H7 (cell line): ENCODE measurements at regions not wholly inside any gene's neighbourhood (a gene's known extent, or its start where the extent isn't known, plus 50 kb on each side); places are given as distances from the start of the nearest gene placed in this dataset.

Experiments used
- DNase-seq: peaks from one replicate; pipeline ENCODE4 v3.0.0; 2012
- H3K27me3 ChIP-seq: 2 replicates; pipeline ENCODE4 v1.6.0; 2011; ENCODE audit warnings: mild to moderate bottlenecking, low read length; ENCODE audit not compliant: control insufficient read depth, insufficient read depth
- H3K36me3 ChIP-seq: replicated peaks from 2 replicates; pipeline ENCODE4 v1.5.1; 2011; ENCODE audit warnings: low read length; ENCODE audit not compliant: control insufficient read depth, insufficient read depth
- H3K4me3 ChIP-seq: 2 replicates; pipeline ENCODE4 v1.5.1; 2011; ENCODE audit warnings: low read depth, mild to moderate bottlenecking, control low read depth, low read length, moderate library complexity; ENCODE audit not compliant: insufficient read depth

GRCh38 chr6:102655823-102656222 lies 1262.3 kb downstream of the GRIK2 start:
- no peaks in the 10 kb centered on the region for H3K36me3 ChIP-seq
- no peak for DNase-seq
- H3K4me3 ChIP-seq, result no peak overlapping the region
- H3K27me3 ChIP-seq, result no peaks in the 10 kb centered on the region

- Histone ChIP-seq H3K4me3 (no peak overlapping the region), H3K36me3 (no peaks in the 10 kb centered on the region), H3K27me3 (no peaks in the 10 kb centered on the region)
- DNase-seq, result no peak
Measured at GRCh38 chr6:102641426-102641825, 1247.9 kb downstream of the GRIK2 start.

GRCh38 chr6:102631921-102632320 lies 1238.4 kb downstream of the GRIK2 start:
- no peaks in the 10 kb centered on the region for H3K36me3 ChIP-seq
- DNase-seq, result no peak
- H3K27me3 ChIP-seq, result no peaks in the 10 kb centered on the region
- no peak overlapping the region for H3K4me3 ChIP-seq

DNA sequence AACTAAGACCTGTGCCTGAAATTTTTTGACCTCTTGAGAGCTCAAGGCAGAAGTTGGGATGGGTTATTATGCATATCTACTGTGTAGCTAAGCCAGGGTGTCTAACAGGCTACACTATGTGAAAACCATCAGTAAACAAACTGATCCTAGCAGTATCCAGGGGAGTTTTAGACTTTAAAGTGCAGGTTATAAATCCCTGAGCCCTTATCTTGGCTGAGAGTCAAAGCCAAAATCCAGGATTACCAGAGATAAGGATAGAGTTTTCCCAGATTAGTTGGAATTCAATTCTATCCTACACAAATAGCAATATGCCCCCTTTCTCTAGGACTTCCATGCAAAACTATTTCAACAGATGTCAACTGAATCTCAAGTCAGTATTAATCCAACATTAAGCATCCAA lies 1229.7 kb downstream of the GRIK2 start:
- Histone ChIP-seq H3K27me3 (no peaks in the 10 kb centered on the region), H3K4me3 (no peak overlapping the region), H3K36me3 (no peaks in the 10 kb centered on the region)
- no peak for DNase-seq

GRCh38 chr6:102619585-102619984 lies 1226.1 kb downstream of the GRIK2 start:
- Histone ChIP-seq H3K27me3 (no peaks in the 10 kb centered on the region), H3K36me3 (no peaks in the 10 kb centered on the region), H3K4me3 (no peak overlapping the region)
- peak; percentile 1 for DNase-seq

DNA sequence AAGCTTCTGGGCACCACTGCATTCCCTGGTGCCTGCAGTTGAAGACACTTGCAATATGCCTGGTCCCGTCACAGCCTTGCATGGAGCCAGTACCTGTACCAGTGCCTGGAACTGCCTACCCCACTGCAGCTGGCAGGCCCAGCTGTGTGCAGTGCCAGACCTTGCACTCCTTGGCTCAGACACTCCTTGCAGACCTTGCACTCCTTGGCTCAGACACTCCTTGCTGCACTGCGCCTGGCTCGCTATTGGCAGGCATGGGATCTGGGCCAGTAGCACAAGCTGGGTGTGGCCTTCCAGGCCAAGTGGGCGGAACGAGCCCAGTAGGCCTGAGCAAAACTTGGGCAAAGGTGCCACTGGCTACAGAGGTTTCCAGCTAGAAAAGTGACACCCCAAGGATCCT lies 1189.1 kb downstream of the GRIK2 start:
- no peak for DNase-seq
- Histone ChIP-seq H3K36me3 (no peaks in the 10 kb centered on the region), H3K27me3 (no peaks in the 10 kb centered on the region), H3K4me3 (no peak overlapping the region)

DNA sequence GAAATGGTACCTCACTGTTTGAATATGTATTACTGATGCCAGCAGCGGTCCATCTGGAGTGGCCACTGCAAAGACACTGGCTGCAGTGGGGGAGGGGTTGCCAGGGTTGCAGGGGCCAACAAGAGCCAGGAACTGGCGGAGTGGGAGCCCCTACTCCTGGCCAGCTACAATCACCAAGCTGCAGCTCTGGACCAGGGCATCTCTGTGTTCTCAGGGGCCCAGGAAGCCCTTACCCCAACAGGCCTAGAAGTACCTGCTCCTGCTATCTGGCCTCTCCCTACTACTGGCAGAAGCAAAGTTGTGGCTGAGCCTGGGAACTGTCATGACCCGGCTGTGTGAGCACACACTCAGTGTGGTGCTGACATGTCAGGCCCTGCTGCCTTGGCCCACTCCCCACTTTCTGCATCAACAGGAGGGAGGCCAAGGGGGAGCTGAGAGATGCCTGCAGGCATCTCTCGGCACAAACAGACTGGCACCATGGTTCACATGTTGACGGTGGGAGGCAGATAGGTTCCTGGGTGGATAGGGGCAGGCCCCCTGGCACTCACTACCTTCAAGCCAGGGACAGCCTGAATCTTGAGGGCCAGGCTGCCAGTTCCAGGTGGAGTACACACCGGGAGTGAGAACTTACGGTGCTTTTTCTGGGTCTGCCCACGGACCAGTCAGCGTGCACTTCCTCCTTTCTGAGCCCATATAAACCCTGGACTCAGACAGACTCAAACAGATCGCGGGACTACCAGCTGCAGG lies 1188.0 kb downstream of the GRIK2 start:
- DNase-seq, result no peak
- Histone ChIP-seq H3K36me3 (no peaks in the 10 kb centered on the region), H3K27me3 (no peaks in the 10 kb centered on the region), H3K4me3 (no peak overlapping the region)

DNA sequence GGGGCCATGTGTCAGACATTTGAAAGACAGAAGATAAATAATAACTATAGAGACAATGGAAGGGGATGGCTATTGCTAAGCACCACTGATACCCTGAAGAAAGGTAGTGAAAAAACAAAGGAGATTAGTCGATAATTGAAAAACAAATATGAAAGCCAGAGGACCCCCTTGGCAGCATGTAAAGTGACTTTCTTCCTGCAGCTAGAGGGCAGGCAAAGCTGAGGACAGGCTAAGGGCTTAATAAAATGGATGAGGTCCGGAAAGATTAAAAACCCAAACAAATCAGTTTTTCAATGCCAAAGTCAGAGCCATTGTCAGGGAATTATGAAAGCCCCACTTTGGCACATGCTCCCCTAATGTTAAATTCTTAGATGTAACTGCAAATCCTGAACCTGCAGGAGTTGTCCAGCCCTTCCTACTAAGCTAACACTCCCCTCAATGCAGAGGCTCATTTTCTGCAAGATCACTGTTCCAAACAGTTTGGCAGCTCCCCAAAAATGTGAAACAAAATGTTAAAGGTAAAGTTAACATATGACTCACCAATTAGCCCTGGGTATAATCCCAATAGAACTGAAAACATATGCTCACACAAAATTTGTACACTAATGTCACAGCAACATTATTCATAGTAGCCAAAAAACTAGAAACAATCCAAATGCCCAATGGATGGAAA lies 1177.9 kb downstream of the GRIK2 start:
- no peak for DNase-seq
- H3K36me3 ChIP-seq, result no peaks in the 10 kb centered on the region

GRCh38 chr6:102562713-102563112 lies 1169.2 kb downstream of the GRIK2 start:
- H3K36me3 ChIP-seq, result no peaks in the 10 kb centered on the region
- DNase-seq, result no peak
- no peaks in the 10 kb centered on the region for H3K27me3 ChIP-seq
- no peak overlapping the region for H3K4me3 ChIP-seq

More for the DNA sequence above, 1177.9 kb downstream of the GRIK2 start:
- Histone ChIP-seq H3K4me3 (no peak overlapping the region), H3K27me3 (no peaks in the 10 kb centered on the region)

DNA sequence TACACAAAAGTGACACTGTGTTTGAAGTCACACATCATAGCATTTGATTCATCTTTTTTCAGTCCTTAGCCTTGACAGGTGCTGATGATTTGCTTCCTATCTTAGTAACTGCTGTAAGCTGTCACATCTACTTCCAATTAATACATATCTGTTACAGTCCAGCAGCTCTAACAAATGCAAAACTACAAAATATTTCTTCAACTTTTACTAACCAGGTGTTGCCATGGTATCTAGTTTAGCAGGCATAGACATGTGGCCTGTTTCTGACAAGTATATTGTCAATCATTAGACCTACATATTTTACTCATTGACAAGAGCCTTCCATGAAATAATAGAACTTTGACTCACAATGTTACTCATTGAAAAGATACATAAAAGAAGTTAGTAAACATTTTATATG lies 1159.7 kb downstream of the GRIK2 start:
- no peak for DNase-seq
- no peaks in the 10 kb centered on the region for H3K27me3 ChIP-seq

GRCh38 chr6:102549221-102549874 lies 1155.8 kb downstream of the GRIK2 start:
- Histone ChIP-seq H3K4me3 (no peak overlapping the region), H3K36me3 (no peaks in the 10 kb centered on the region), H3K27me3 (no peaks in the 10 kb centered on the region)
- DNase-seq, result no peak

More for the DNA sequence above, 1159.7 kb downstream of the GRIK2 start:
- Histone ChIP-seq H3K4me3 (no peak overlapping the region), H3K36me3 (no peaks in the 10 kb centered on the region)

- H3K27me3 ChIP-seq, result no peaks in the 10 kb centered on the region
- DNase-seq, result no peak
- no peak overlapping the region for H3K4me3 ChIP-seq
- no peaks in the 10 kb centered on the region for H3K36me3 ChIP-seq
Measured at GRCh38 chr6:102525336-102525735, 1131.8 kb downstream of the GRIK2 start.

- Histone ChIP-seq H3K4me3 (no peak overlapping the region), H3K27me3 (no peaks in the 10 kb centered on the region), H3K36me3 (no peaks in the 10 kb centered on the region)
- no peak for DNase-seq
Measured at GRCh38 chr6:102520966-102521365, 1127.5 kb downstream of the GRIK2 start.

GRCh38 chr6:102517506-102517905 lies 1124.0 kb downstream of the GRIK2 start:
- no peak for DNase-seq
- H3K36me3 ChIP-seq, result no peaks in the 10 kb centered on the region
- H3K27me3 ChIP-seq, result no peaks in the 10 kb centered on the region
- no peak overlapping the region for H3K4me3 ChIP-seq

DNA sequence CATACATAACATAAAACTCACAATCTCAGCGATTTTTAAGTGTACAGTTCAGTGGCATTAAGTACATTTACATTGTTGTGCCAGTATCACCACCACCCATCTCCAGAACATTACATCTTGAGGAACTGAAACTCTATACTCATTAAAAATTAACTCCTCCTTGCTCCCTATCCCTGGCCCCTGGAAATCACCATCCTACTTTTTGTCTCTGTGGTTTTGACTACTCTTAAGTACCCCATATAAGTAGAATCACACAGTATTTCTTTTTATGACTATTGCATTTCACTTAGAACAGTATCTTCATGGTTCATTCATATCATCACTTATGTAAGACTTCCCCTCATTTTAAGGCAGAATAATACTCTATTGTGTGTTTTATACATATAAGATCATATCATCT lies 1108.1 kb downstream of the GRIK2 start:
- DNase-seq, result no peak
- H3K36me3 ChIP-seq, result no peaks in the 10 kb centered on the region
- no peak overlapping the region for H3K4me3 ChIP-seq
- H3K27me3 ChIP-seq, result no peaks in the 10 kb centered on the region
